ENCODE measurements at regions not wholly inside any gene's neighbourhood (a gene's known extent, or its start where the extent isn't known, plus 50 kb on each side); places are given as distances from the start of the nearest gene placed in this dataset.

DNA sequence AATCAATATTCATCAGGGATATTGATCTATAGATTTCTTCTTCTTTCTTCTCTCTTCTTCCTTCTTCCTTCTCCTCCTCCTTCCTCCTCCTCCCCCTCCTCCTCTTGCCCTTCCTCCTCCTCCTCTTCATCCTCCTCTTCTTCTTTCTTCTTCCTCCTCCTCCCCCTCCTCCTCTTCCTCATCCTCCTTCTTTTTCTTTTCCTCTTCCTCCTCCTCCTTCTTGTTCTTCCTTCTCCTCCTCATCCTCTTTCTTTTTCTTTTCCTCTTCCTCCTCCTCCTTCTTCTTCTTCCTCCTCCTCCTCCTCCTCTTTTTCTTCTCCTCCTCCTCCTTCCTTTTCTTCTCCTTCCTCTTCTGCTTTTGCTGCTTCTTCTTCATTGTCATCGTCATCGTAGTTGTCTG, 52.4 kb upstream of the SERINC1 start:
- DNase-seq (ENCODE audit: low spot score in 2 of 2), result no peak
- Mint-ChIP-seq H3K9me3 (peaks cover 14% of the 10 kb centered on the region), H3K4me1 (no peaks in the 10 kb centered on the region), H3K27me3 (peaks cover 7% of the 10 kb centered on the region), H3K36me3 (peaks cover 3% of the 10 kb centered on the region), H3K27ac (no peak overlapping the region), H3K4me3 (no peak overlapping the region)
- ATAC-seq (ENCODE audit: low read depth), result no peak

DNA sequence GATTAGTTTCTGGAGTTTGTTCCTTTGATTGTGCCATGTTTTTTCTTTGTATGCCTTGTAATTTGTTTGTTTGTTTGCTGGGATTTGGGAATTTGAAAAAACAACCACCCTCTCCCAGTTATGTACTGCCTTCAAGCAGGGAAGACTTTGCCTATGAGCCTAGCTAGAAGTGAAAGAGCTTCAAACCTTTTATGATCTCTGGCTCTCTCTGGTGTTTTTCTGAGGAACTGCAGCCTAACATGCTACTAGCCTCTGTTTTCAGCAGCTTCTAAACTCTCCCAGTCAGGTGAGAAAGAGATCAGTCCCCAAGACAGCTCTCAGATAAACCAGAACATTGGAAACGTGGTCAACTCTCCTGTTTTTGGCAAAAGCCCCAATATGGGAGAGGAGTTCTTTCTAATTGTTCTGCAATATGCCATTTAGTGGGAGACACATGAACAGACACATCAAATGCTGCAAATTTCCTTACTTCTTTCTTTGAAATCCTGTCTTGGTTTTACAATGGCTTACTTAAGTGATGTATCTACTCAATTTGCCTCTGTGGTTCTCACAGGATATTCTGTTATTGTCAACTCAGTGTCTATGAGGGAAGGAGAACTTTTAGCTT, 58.9 kb upstream of the SERINC1 start:
- peaks cover 12% of the 10 kb centered on the region for H3K27me3 Mint-ChIP-seq
- peaks cover 6% of the 10 kb centered on the region for H3K9me3 Mint-ChIP-seq
- H3K4me3 Mint-ChIP-seq, result no peak overlapping the region
- peak; percentile 59 to 65 for DNase-seq (ENCODE audit: low spot score in 2 of 2)
- H3K4me1 Mint-ChIP-seq, result no peaks in the 10 kb centered on the region
- no peaks in the 10 kb centered on the region for H3K36me3 Mint-ChIP-seq
- H3K27ac Mint-ChIP-seq, result no peak overlapping the region
- peak; percentile 82 for ATAC-seq (ENCODE audit: low read depth)

DNA sequence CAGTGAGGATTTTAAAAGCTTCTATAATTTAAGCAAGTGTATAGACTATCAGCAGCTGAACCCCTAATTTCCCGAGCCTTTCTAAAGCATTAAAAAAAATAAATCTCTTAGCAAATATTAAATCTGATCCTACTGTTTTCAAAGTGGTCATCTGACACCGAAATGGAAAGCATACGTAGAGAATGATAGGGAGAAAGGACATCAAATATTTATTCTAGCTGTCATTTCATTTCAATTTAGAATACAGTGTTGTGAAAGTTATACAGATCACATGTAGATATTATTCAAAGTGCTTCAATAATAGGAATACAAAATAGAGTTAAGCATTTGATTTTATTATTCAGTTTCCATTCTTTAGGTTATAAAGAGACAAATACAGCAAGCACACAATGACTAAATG, 61.9 kb upstream of the PKIB start:
- no peak for ATAC-seq (ENCODE audit: low read depth)
- H3K4me3 Mint-ChIP-seq, result no peak overlapping the region
- no peak overlapping the region for H3K27ac Mint-ChIP-seq

DNA sequence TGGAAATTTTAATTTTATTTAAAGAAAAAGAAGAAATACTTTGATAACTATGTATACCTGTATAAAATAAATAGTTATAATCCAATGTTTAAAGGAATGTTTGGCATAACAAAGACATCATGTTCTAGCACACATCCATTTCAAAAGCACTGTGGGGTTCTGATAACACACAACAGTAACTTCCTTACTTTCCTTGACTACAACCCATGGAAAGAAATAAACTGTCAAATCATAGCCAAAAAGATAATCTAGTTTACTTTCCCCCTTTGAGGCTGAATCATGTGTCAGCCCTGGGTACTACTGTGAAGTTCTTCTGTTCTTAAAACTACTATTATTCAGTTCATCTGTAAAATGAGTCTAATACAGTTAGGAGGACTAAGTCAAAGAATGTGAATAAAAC, 61.4 kb upstream of the PKIB start:
- no peak overlapping the region for H3K27ac Mint-ChIP-seq
- no peak for DNase-seq (ENCODE audit: low spot score in 2 of 2)
- H3K36me3 Mint-ChIP-seq, result no peaks in the 10 kb centered on the region
- no peaks in the 10 kb centered on the region for H3K4me1 Mint-ChIP-seq
- no peak for ATAC-seq (ENCODE audit: low read depth)
- H3K27me3 Mint-ChIP-seq, result peaks cover 1% of the 10 kb centered on the region
- no peak overlapping the region for H3K4me3 Mint-ChIP-seq
- no peaks in the 10 kb centered on the region for H3K9me3 Mint-ChIP-seq

More for the DNA sequence above, 61.9 kb upstream of the PKIB start:
- Mint-ChIP-seq H3K36me3 (no peaks in the 10 kb centered on the region), H3K9me3 (no peaks in the 10 kb centered on the region), H3K27me3 (peaks cover 1% of the 10 kb centered on the region), H3K4me1 (no peaks in the 10 kb centered on the region)
- DNase-seq (ENCODE audit: low spot score in 2 of 2), result no peak

DNA sequence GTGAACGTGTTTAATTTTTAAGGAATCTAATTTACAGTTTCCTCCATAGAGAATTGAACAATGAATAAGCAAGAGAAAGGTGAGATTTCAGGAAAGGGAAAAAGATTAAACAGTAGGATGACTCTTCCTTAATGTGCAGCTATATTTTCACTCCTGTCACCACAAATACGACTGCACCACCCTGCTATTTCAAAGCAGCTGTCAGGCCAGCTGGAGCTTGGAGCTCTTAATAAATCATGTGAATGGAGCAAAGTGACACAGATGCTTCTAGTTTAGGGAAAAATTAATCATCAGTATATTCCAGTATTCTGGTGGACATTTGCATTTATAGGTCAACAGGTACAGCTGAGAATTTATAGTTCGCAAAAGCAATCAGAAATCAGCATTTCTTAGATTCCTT, 56.5 kb upstream of the PKIB start:
- DNase-seq (ENCODE audit: low spot score in 2 of 2), result no peak
- Mint-ChIP-seq H3K27me3 (no peaks in the 10 kb centered on the region), H3K4me1 (no peaks in the 10 kb centered on the region), H3K27ac (no peak overlapping the region), H3K9me3 (peaks cover under 1% of the 10 kb centered on the region), H3K4me3 (no peak overlapping the region), H3K36me3 (no peaks in the 10 kb centered on the region)
- ATAC-seq (ENCODE audit: low read depth), result no peak

DNA sequence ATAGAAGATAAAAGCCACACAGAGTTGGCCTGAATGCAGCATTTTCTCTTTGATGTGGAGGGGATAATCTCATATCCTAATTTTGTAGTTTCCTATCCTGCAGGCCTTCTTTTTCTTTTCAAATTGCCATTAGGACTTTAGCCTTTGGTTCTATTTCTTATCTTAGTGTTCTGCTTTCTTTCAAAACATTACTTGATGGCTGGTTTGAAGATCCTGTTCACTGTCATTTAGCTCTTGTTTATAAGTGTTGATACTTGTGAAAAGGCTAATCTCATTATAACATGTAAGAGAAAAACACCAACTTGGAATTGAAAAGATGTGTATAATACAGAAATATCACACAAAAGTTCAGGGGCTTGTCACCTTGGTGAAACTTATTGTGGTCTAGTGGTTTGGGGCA, 54.6 kb upstream of the PKIB start:
- H3K9me3 Mint-ChIP-seq, result peaks cover 7% of the 10 kb centered on the region
- no peaks in the 10 kb centered on the region for H3K4me1 Mint-ChIP-seq
- H3K27me3 Mint-ChIP-seq, result no peaks in the 10 kb centered on the region
- ATAC-seq (ENCODE audit: low read depth) (no peak), DNase-seq (ENCODE audit: low spot score in 2 of 2) (no peak)
- no peaks in the 10 kb centered on the region for H3K36me3 Mint-ChIP-seq
- no peak overlapping the region for H3K4me3 Mint-ChIP-seq
- H3K27ac Mint-ChIP-seq, result no peak overlapping the region

DNA sequence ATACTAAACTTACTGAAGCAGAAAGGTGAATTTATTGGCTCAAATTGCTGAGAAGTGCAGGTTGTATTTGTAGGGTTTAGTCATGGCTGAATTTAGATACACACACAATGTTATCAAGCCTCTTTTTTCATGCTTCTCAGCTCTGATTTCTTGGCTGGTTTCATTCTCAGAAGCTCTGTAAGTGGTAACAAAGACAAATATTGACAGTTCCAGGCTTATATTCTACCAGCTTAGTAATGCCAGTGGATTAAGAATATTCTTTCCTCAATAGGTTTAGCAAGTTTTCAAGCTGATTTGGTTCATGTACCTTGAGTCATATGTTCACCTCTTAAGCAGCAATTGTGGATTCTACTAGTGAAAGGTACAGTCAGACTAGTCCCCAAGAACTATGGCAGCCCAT, 52.1 kb upstream of the PKIB start:
- no peaks in the 10 kb centered on the region for H3K27me3 Mint-ChIP-seq
- H3K4me1 Mint-ChIP-seq, result no peaks in the 10 kb centered on the region
- no peaks in the 10 kb centered on the region for H3K36me3 Mint-ChIP-seq
- DNase-seq (ENCODE audit: low spot score in 2 of 2) (no peak), ATAC-seq (ENCODE audit: low read depth) (no peak)
- no peak overlapping the region for H3K27ac Mint-ChIP-seq
- H3K9me3 Mint-ChIP-seq, result peaks cover 15% of the 10 kb centered on the region
- H3K4me3 Mint-ChIP-seq, result no peak overlapping the region
